ENCODE measurements at regions not wholly inside any gene's neighbourhood (a gene's known extent, or its start where the extent isn't known, plus 50 kb on each side); places are given as distances from the start of the nearest gene placed in this dataset.

DNA sequence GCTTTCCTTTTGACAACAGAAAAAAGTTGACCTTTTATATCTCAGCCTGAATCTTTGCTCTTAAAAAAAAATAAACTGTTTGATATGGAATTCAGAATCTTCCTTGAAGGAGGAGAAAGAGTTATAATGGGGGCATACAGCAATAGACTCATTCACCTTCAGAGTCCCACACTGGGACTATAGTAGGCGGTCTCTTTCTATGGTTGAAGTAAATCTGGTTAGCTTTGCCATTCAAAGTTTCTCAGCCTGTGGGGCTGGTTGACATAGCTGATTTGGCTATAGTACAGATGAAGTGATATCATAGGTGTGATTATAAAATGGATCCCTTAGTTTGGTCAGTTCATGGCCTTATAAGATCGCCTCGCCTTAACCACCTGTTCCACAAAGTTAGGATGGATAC, 156.2 kb downstream of the SH2D1A start:
- H2AFZ ChIP-seq (replicated peaks): no peak overlapping the region
- no peak overlapping the region for H3K27ac ChIP-seq
- H3K27me3 Mint-ChIP-seq (ENCODE audit: insufficient read depth, low read depth): no peaks in the 10 kb centered on the region
- no peak overlapping the region for H3K4me3 ChIP-seq
- DNase-seq (ENCODE audit: low spot score): no peak
- no peaks in the 10 kb centered on the region for H4K20me1 ChIP-seq (ENCODE audit: low read depth)
- H3K36me3 ChIP-seq: no peaks in the 10 kb centered on the region
- no peaks in the 10 kb centered on the region for H3F3A ChIP-seq (ENCODE audit: low read depth)
- TF ChIP-seq EZH2phosphoT487 (IDR thresholded peaks at IDR 0.05) (no peak), EZH2 (IDR thresholded peaks at IDR 0.05) (no peak)
- TF ChIP-seq, protein P1, sequence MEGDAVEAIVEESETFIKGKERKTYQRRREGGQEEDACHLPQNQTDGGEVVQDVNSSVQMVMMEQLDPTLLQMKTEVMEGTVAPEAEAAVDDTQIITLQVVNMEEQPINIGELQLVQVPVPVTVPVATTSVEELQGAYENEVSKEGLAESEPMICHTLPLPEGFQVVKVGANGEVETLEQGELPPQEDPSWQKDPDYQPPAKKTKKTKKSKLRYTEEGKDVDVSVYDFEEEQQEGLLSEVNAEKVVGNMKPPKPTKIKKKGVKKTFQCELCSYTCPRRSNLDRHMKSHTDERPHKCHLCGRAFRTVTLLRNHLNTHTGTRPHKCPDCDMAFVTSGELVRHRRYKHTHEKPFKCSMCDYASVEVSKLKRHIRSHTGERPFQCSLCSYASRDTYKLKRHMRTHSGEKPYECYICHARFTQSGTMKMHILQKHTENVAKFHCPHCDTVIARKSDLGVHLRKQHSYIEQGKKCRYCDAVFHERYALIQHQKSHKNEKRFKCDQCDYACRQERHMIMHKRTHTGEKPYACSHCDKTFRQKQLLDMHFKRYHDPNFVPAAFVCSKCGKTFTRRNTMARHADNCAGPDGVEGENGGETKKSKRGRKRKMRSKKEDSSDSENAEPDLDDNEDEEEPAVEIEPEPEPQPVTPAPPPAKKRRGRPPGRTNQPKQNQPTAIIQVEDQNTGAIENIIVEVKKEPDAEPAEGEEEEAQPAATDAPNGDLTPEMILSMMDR (IDR thresholded peaks at IDR 0.05): no peak
- peaks cover 6% of the 10 kb centered on the region for H3K9me3 ChIP-seq (ENCODE audit: low read depth)
- peaks cover 35% of the 10 kb centered on the region for H3K4me1 Mint-ChIP-seq
- H3K36me3 Mint-ChIP-seq: no peaks in the 10 kb centered on the region
- H3K4me1 ChIP-seq: peaks cover 13% of the 10 kb centered on the region
- no peak overlapping the region for H3K4me2 ChIP-seq
- H3K9ac ChIP-seq: no peak overlapping the region
- H3K27me3 ChIP-seq: no peaks in the 10 kb centered on the region
- H3K9me3 Mint-ChIP-seq: no peaks in the 10 kb centered on the region
- no peak overlapping the region for H3K27ac Mint-ChIP-seq
- no peaks in the 10 kb centered on the region for H3K79me2 ChIP-seq (ENCODE audit: low read depth)
- H3K4me3 Mint-ChIP-seq: no peak overlapping the region

DNA sequence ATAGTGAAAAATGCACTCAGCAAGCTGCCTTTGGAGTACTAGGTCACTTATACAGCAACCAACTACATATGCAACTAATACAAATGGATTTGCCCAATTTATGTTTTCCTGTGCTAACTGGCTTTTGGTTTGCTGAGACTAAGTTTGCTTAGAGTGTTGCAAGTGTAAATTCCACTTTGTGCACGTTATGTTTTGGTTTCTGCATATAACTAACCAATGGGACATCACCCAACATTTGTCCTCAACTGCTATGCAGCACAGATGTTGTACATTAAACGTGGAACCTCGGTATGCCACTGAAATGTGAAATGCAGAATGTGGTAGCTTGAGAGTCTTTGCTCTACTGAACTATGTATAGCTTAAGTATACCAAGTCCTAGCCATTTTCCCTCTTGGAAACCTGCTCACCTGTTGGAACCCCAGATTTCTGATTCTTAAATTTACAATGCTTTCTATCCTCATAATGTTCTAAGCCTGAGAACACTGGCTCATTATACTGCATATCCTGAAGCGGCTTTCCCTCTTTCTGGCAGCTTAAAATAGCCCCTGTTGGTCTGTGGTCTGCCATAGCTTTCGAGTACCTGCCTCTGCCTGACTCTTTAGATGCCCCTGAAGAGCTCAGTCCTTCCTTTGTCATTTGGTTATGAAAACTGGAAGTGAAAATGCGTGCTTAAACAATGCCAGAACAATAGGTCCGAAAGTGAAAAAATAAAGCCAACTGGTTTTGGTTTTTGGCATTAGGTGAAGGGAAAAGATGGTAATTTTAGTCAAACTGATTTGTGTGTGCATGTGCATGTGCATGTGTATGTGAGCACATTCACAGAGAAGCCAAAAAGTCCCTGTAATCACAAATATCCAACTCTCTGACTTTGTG, 158.0 kb downstream of the SH2D1A start:
- peaks cover 6% of the 10 kb centered on the region for H3K9me3 ChIP-seq (ENCODE audit: low read depth)
- DNase-seq (ENCODE audit: low spot score): no peak
- no peak overlapping the region for H3K9ac ChIP-seq
- H3K9me3 Mint-ChIP-seq: no peaks in the 10 kb centered on the region
- H4K20me1 ChIP-seq (ENCODE audit: low read depth): no peaks in the 10 kb centered on the region
- no peaks in the 10 kb centered on the region for H3K79me2 ChIP-seq (ENCODE audit: low read depth)
- no peak overlapping the region for H3K27ac ChIP-seq
- H3K27me3 ChIP-seq: no peaks in the 10 kb centered on the region
- TF ChIP-seq EZH2 (IDR thresholded peaks at IDR 0.05) (no peak), EZH2phosphoT487 (IDR thresholded peaks at IDR 0.05) (no peak)
- TF ChIP-seq, protein P1 (IDR thresholded peaks at IDR 0.05): no peak
- no peaks in the 10 kb centered on the region for H3K36me3 ChIP-seq
- no peaks in the 10 kb centered on the region for H3K36me3 Mint-ChIP-seq
- H3K4me1 Mint-ChIP-seq: peaks cover 35% of the 10 kb centered on the region
- H3K4me1 ChIP-seq: peaks cover 13% of the 10 kb centered on the region
- H3K4me3 ChIP-seq: no peak overlapping the region
- H3K4me3 Mint-ChIP-seq: no peak overlapping the region
- H3K27ac Mint-ChIP-seq: no peak overlapping the region
- no peak overlapping the region for H2AFZ ChIP-seq (replicated peaks)
- no peaks in the 10 kb centered on the region for H3K27me3 Mint-ChIP-seq (ENCODE audit: insufficient read depth, low read depth)
- H3K4me2 ChIP-seq: no peak overlapping the region
- H3F3A ChIP-seq (ENCODE audit: low read depth): no peaks in the 10 kb centered on the region

DNA sequence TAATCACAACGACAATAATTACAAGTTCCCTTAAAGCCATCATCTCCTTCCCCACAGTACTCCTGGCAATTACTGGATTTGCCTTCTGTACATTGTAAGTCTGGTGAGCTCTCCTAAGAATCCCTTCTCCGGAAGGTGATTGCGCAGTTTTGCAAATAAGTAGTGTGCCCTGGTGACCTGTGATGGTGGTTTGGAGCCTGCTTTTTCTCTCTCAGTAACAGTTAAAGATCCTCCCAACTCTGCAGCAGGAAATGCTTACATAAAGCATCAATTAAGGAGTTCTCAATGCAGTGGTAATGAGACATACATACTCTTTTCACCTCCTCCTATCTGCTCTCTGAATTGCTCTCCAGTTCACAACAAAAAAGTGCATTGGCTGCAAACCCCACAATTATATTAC, 159.7 kb downstream of the SH2D1A start:
- Histone ChIP-seq H3K9ac (no peak overlapping the region), H3K4me2 (no peak overlapping the region), H3K27me3 (no peaks in the 10 kb centered on the region), H2AFZ (replicated peaks) (no peak overlapping the region), H4K20me1 (ENCODE audit: low read depth) (no peaks in the 10 kb centered on the region), H3K4me1 (peaks cover 13% of the 10 kb centered on the region), H3K27ac (no peak overlapping the region), H3K36me3 (no peaks in the 10 kb centered on the region), H3K79me2 (ENCODE audit: low read depth) (no peaks in the 10 kb centered on the region), H3K4me3 (no peak overlapping the region), H3K9me3 (ENCODE audit: low read depth) (peaks cover 6% of the 10 kb centered on the region), H3F3A (ENCODE audit: low read depth) (no peaks in the 10 kb centered on the region)
- DNase-seq (ENCODE audit: low spot score): no peak
- Mint-ChIP-seq H3K4me1 (peaks cover 35% of the 10 kb centered on the region), H3K27me3 (ENCODE audit: insufficient read depth, low read depth) (no peaks in the 10 kb centered on the region), H3K27ac (no peak overlapping the region), H3K4me3 (no peak overlapping the region), H3K9me3 (no peaks in the 10 kb centered on the region), H3K36me3 (no peaks in the 10 kb centered on the region)
- TF ChIP-seq EZH2phosphoT487 (IDR thresholded peaks at IDR 0.05): no peak
- TF ChIP-seq EZH2 (IDR thresholded peaks at IDR 0.05): no peak
- TF ChIP-seq, protein P1 (IDR thresholded peaks at IDR 0.05): no peak
